HUES6 (cell line): ENCODE measurements at regions not wholly inside any gene's neighbourhood (a gene's known extent, or its start where the extent isn't known, plus 50 kb on each side); places are given as distances from the start of the nearest gene placed in this dataset.

Experiments
- H3K27ac ChIP-seq: 2 replicates; pipeline ENCODE4 v1.7.0; 2013; ENCODE audit warnings: low read depth, mild to moderate bottlenecking, low read length, inconsistent platforms
- H3K27me3 ChIP-seq: 2 replicates; pipeline ENCODE4 v1.6.1; 2013; ENCODE audit warnings: low read length; ENCODE audit not compliant: control insufficient read depth, insufficient read depth
- H3K36me3 ChIP-seq: 2 replicates; pipeline ENCODE4 v1.6.1; 2013; ENCODE audit warnings: low read length; ENCODE audit not compliant: control insufficient read depth, insufficient read depth
- H3K4me1 ChIP-seq: 2 replicates; pipeline ENCODE4 v1.6.1; 2013; ENCODE audit warnings: low read length; ENCODE audit not compliant: control insufficient read depth, insufficient read depth
- H3K4me3 ChIP-seq: 2 replicates; pipeline ENCODE4 v1.5.1; 2013; ENCODE audit warnings: low read depth, low read length
- H3K9ac ChIP-seq: one replicate; pipeline ENCODE4 v1.6.1; 2013; ENCODE audit warnings: mild to moderate bottlenecking, low read length
- H3K9me3 ChIP-seq: 2 replicates; pipeline ENCODE4 v1.6.1; 2013; ENCODE audit warnings: low read depth, low read length; ENCODE audit not compliant: control insufficient read depth, insufficient read depth

- H3K9me3 ChIP-seq, result no peaks in the 10 kb centered on the region
- no peak overlapping the region for H3K9ac ChIP-seq
- H3K27ac ChIP-seq, result no peak overlapping the region
- no peaks in the 10 kb centered on the region for H3K27me3 ChIP-seq
- H3K4me1 ChIP-seq, result no peaks in the 10 kb centered on the region
- no peak overlapping the region for H3K4me3 ChIP-seq
- no peaks in the 10 kb centered on the region for H3K36me3 ChIP-seq
Observed at GRCh38 chr2:7906431-7906830, 775.4 kb upstream of the ID2 start.

GRCh38 chr2:7907041-7907440 lies 774.8 kb upstream of the ID2 start:
- no peak overlapping the region for H3K27ac ChIP-seq
- H3K9me3 ChIP-seq, result no peaks in the 10 kb centered on the region
- H3K4me3 ChIP-seq, result no peak overlapping the region
- H3K4me1 ChIP-seq, result no peaks in the 10 kb centered on the region
- H3K9ac ChIP-seq, result no peak overlapping the region
- no peaks in the 10 kb centered on the region for H3K27me3 ChIP-seq
- H3K36me3 ChIP-seq, result no peaks in the 10 kb centered on the region

DNA sequence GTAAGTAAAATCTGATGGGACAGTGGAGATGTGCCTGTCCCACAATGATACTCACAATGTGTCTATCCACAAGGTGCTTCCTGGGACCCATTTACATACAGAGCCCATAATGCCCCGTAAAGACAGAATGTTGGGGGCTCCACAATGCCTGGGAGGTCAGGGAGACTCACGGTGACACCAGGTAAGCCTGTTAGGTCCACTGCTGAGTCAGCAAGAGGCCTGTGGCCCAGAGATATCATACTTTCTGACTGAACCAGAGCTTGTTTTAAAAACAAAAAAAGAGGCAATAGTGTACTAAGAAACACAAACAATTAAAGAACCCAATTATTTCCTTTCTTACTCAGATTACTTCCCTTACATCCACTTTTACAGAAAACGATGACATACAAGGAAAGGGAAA lies 771.1 kb upstream of the ID2 start:
- no peak overlapping the region for H3K27ac ChIP-seq
- no peaks in the 10 kb centered on the region for H3K36me3 ChIP-seq
- H3K9ac ChIP-seq, result no peak overlapping the region
- peaks cover 6% of the 10 kb centered on the region for H3K4me1 ChIP-seq
- no peaks in the 10 kb centered on the region for H3K9me3 ChIP-seq
- no peak overlapping the region for H3K4me3 ChIP-seq
- H3K27me3 ChIP-seq, result no peaks in the 10 kb centered on the region

DNA sequence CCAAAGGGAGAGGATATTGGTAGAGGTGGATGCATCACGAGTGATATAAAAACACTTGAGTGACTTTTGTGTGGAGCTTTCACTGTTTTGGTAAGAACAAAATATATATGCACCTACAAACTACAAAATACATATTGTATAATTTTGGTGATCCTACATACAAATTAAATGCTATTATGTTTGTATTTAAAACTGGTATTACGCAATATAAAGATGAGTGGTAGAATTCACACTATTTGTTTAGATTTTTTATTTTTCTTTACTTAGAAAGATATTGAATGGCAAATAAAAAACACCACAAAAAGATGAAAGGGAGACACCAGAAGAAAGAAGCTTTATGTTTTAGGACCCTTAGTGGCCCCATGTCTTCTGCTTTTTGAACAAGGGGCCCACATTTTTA lies 770.7 kb upstream of the ID2 start:
- no peak overlapping the region for H3K9ac ChIP-seq
- H3K36me3 ChIP-seq, result no peaks in the 10 kb centered on the region
- no peak overlapping the region for H3K4me3 ChIP-seq
- peaks cover 10% of the 10 kb centered on the region for H3K4me1 ChIP-seq
- no peaks in the 10 kb centered on the region for H3K9me3 ChIP-seq
- H3K27me3 ChIP-seq, result no peaks in the 10 kb centered on the region
- H3K27ac ChIP-seq, result no peak overlapping the region

GRCh38 chr2:7913974-7914373 lies 767.9 kb upstream of the ID2 start:
- no peaks in the 10 kb centered on the region for H3K9me3 ChIP-seq
- no peak overlapping the region for H3K27ac ChIP-seq
- no peak overlapping the region for H3K4me3 ChIP-seq
- peaks cover 10% of the 10 kb centered on the region for H3K4me1 ChIP-seq
- H3K9ac ChIP-seq, result no peak overlapping the region
- no peaks in the 10 kb centered on the region for H3K36me3 ChIP-seq
- H3K27me3 ChIP-seq, result no peaks in the 10 kb centered on the region

- H3K27ac ChIP-seq, result no peak overlapping the region
- no peaks in the 10 kb centered on the region for H3K9me3 ChIP-seq
- no peaks in the 10 kb centered on the region for H3K27me3 ChIP-seq
- H3K9ac ChIP-seq, result no peak overlapping the region
- H3K36me3 ChIP-seq, result no peaks in the 10 kb centered on the region
- H3K4me1 ChIP-seq, result peaks cover 10% of the 10 kb centered on the region
- H3K4me3 ChIP-seq, result no peak overlapping the region
Observed at GRCh38 chr2:7915302-7916091, 766.4 kb upstream of the ID2 start.

DNA sequence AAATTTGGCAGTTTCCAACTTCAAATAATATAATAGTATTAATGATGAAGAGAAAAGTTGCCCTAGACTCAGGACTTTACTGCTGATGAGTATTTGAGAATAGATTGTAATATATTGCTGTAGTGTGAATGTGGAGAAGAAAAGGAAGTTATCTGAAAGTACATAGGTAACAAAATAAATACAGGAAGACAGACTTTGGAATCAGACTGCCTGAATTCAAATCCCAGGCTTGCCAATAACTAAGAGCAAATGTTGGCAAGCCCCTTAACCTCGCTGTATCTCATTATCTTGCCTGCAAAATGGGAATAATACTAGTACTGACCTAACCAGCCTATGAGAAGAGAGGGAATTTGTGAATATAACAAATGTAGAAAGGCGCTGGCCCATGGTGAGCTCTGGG lies 765.2 kb upstream of the ID2 start:
- H3K4me3 ChIP-seq, result no peak overlapping the region

GRCh38 chr2:7919510-7919909 lies 762.3 kb upstream of the ID2 start:
- Histone ChIP-seq H3K36me3 (no peaks in the 10 kb centered on the region), H3K27ac (no peak overlapping the region), H3K4me3 (no peak overlapping the region), H3K4me1 (peaks cover 10% of the 10 kb centered on the region), H3K9me3 (peaks cover 4% of the 10 kb centered on the region; the same call in 1 of the 2 replicates), H3K27me3 (no peaks in the 10 kb centered on the region), H3K9ac (no peak overlapping the region)

More for the DNA sequence above, 765.2 kb upstream of the ID2 start:
- H3K27ac ChIP-seq, result no peak overlapping the region
- H3K36me3 ChIP-seq, result no peaks in the 10 kb centered on the region
- H3K4me1 ChIP-seq, result peaks cover 10% of the 10 kb centered on the region
- H3K27me3 ChIP-seq, result no peaks in the 10 kb centered on the region
- no peak overlapping the region for H3K9ac ChIP-seq
- no peaks in the 10 kb centered on the region for H3K9me3 ChIP-seq

DNA sequence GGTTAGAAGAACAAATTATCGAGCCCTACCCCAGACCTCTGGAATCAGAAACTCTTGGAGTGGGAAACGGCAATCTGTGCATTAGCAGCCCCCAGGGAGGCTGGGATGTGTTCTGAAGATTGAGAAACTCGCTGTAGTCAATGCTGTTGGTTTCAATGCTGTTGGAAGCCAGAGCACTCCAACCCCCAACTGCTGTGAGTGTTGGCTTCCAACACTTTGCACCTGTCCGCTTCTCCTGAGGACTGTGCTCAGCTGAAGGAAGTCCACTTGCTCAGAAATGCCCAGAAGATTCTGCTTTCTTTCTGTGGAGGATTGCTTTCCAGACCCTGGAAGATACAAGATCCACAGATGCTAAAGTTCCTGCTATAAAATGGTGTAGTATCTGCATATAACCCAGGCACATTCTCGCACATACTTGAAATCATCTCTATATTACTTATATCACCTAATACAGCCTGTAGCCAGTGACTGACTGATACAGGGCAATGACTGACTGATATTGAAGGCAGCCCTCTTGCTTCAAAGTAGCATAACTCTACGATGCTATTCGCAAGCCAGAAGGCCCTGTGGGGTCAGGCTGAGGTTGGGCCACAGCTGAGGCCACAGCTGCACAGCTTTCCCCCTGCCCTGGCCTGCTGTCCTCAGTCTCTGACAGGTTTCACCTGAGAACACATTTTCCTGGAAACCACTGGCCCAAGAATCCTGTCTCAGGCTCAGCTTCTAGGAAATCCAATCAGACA lies 757.7 kb upstream of the ID2 start:
- H3K27ac ChIP-seq, result no peak overlapping the region
- no peak overlapping the region for H3K4me3 ChIP-seq
- no peak overlapping the region for H3K9ac ChIP-seq
- H3K9me3 ChIP-seq, result peaks cover 4% of the 10 kb centered on the region; the same call in 1 of the 2 replicates
- no peaks in the 10 kb centered on the region for H3K27me3 ChIP-seq
- H3K36me3 ChIP-seq, result no peaks in the 10 kb centered on the region
- no peaks in the 10 kb centered on the region for H3K4me1 ChIP-seq

GRCh38 chr2:7925506-7925905 lies 756.4 kb upstream of the ID2 start:
- H3K27me3 ChIP-seq, result no peaks in the 10 kb centered on the region
- H3K9me3 ChIP-seq, result peaks cover 4% of the 10 kb centered on the region; the same call in 1 of the 2 replicates
- no peaks in the 10 kb centered on the region for H3K4me1 ChIP-seq
- H3K4me3 ChIP-seq, result no peak overlapping the region
- no peak overlapping the region for H3K27ac ChIP-seq
- no peak overlapping the region for H3K9ac ChIP-seq
- H3K36me3 ChIP-seq, result no peaks in the 10 kb centered on the region

DNA sequence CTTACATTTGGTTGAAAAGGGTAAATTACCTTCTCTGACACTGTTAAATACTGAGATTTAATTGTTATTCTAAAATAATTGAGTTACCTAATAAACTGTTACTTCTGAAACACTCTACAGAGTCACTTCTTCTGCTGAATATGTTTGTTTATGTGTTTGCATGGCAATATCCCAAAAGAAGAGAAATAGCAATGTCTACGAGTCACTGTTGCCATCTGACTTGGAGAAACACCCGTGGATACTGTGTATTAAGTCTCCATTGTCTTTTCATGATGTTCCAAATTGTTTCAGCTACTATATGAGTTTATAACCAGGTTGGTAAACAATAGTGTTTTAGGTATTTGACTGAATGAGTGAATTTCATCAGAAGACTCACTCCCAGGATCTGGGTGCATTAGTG lies 754.2 kb upstream of the ID2 start:
- Histone ChIP-seq H3K27me3 (no peaks in the 10 kb centered on the region), H3K36me3 (no peaks in the 10 kb centered on the region), H3K9ac (no peak overlapping the region), H3K4me3 (no peak overlapping the region), H3K9me3 (peaks cover 4% of the 10 kb centered on the region; the same call in 1 of the 2 replicates), H3K27ac (no peak overlapping the region), H3K4me1 (no peaks in the 10 kb centered on the region)
